HCEC 1CT (cell line): ENCODE measurements at regions not wholly inside any gene's neighbourhood (a gene's known extent, or its start where the extent isn't known, plus 50 kb on each side); places are given as distances from the start of the nearest gene placed in this dataset.
A peak's percentile ranks its signal among the peaks of the same experiment; 100 is the strongest.

ENCODE experiments used
- DNase-seq: peaks from one replicate; pipeline ENCODE4 v3.0.0-alpha.2; 2017

- DNase-seq, result no peak
These were observed 194.8 kb upstream of the DCN start for GRCh38 chr12:91377436-91377835.

DNA sequence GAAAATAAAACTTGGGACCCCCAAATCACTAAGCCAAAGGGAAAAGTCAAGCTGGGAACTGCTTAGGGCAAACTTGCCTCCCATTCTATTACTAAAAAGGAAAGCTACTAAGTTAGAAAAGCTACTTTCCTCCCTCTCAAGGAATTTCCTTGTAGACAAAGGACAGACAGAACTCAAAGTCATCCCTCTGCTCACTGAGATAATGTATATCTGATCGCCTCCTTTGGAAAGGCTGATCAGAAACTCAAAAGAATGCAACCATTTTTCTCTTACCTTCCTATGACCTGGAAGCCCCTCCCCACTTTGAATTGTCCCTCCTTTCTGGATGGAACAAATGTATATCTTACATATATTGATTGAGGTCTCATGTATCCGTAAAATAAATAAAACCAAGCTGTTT, 190.5 kb upstream of the DCN start:
- DNase-seq, result no peak

DNA sequence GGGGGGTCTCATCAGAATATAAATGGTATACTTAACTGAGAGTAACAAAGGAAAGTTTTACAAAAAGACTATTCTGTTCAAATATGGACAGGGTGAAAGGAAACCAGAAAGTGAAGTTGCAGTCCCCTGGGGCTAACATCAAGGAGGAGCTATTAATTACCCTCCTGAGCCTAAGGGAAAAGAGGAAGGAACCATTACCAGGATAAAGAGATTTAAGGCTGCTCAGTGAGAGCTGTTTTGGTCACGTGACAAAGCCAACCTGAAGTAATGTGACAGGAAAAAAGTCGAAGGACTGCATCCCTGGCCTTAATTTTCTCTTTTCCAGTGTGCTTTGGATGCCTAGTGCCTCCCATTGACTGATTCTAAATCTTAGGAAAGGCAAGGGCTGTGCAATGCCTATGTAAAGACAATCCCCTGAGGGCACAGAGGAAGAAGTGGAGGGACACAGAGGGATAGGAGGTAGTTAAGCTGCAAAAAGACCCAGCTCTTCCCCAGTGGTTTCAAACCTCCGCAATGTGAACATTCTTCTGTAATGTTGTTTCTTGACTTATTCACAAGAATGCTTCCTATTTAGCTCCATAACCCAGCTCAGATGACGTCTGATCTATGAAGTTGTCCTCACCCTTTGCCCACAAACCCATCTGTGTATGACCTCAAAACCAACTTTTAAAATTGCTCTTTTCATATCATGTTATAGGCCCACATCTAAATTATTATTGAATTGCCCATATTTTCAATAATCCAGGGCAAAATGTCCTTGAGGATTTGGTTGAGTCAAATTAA, 187.7 kb upstream of the DCN start:
- no peak for DNase-seq

GRCh38 chr12:91368613-91369012, 186.0 kb upstream of the DCN start:
- no peak for DNase-seq

DNA sequence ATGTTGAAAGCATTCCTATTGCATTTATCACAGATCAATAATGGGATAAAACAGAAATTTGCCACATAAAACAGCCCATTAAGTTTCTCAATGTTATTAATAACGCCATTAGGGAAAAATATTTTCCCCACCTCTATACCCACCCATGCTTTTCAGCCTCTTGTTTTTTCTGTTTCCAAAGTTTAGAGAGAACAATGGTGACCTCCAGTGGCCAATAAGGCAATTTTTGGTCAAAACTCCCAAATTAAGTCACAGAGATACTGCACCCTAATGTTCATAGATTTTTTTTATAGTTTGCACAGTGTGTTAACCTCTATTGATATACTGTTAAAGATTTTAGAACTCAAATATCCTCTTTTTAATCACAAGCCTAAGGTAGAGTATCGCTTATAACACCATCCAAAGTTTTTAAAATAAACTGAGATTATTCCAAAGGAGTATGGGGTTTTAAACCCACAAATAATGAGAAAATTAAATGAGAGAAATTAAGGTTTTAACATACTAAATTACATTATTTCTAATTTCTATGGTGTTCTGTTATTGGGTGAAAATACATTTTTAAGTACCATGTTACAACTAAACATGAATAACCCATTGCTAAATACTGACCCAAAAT, 184.7 kb upstream of the DCN start:
- DNase-seq, result peak; percentile 25

DNA sequence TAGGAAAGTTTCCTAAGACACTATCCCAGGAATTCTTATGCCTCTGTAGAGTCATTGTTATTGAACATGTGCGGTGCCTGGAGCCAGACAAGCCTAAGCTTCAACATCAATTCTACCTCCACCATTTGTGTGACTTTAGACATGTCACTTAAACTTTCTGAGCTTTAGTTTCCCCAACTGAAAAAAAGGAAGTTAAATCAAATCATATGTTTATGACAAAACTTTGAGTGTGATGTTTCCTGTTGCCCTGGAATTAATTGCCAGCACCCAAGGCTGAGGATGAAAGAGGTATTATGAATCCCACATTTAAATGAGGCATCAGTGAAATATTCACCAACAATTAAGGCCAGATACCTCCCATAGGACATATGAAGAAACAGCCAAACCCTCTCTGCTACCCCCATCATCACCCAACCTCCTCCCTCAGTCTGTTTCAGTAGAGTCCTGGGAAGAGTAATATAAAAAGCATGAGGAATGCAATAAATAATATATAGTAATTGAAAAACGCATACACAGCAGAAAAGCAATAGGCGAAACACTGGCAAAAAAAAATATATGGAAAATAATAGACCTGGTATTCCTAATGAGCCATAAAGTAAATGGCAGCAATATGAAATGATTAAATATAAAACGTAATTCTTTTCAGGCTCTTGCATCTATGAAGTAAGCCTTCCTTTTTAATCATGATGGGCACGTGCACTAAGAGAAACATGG, 182.0 kb upstream of the DCN start:
- DNase-seq, result no peak

GRCh38 chr12:91361864-91362263, 179.2 kb upstream of the DCN start:
- peak; percentile 48 for DNase-seq

DNA sequence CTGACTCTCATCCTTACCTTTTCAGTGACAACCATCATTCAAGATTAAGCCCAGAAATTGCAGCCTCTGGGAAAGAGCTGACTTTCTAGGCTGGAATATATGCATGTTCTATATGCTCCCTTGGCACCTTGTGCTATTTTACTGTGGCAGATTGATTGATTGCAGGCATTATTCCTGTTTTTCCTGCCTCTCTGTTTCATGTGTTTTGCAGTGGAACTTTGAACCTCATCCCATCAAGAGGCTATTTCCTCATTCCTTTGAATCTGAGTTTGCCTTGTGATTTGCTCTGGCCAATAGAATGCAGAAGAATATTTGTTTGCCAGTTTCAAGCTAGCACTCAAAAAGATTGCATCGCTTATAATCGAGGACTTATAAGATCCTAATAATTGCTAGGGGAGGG, 174.8 kb upstream of the DCN start:
- no peak for DNase-seq

DNA sequence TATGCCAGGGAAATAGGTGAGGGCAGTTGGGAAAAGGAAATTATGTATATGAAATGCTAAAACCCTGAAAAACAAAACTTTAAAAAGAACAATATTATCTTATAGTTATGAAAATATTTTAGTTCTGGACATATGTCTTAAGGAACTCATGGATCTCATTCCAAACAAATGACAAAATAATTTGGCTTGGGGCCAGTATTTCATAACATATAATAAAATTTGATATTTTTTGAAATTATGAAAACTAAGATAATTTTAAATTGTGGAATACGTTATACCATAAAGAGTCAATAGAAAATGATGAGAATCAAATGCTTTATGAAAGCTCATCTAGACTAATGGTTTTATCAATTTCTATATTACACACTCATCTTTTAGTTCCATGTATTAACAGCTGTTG, 173.8 kb upstream of the DCN start:
- no peak for DNase-seq

DNA sequence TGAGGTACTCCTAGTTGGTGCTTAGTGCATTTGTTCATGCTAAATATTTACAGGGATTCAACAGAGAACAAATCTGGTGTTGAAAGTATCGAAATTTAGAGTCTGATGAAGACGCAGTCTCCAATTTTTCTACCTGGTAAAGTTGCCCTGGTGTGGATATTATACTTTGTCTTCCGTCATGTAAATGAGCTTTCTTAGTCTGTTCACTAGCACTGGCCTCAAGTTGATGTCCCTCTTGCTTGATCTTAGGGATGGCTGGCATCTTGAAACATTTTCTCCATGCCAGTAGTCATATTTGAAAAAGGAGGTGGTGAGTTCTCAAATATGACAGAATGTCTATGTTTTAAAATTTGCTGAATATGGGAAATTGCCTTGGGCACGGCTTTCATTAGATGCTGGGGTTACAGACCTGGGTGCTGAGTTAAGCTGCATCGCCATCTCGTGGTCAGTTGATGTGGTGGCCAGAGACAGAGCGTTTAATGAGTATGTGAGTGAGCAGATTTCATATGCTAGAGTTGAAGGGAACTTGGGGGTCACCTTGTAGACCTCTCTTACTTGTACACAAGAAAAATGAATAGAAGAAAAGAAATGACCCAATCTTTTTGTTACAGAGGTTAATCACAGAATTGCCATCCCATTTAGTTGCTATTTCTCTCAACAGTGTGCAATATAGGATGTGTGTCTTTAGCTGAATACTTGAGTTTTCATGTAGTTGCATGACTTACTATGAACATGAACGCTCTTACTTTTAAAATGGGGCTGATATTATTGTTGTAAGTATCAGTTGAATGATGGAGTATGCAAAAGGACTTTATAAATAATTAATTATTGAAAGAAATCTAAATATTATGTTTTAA, 172.8 kb upstream of the DCN start:
- DNase-seq, result peak; percentile 68

GRCh38 chr12:91353266-91353665, 170.6 kb upstream of the DCN start:
- no peak for DNase-seq

- DNase-seq, result peak; percentile 10
These were observed 166.9 kb upstream of the DCN start for GRCh38 chr12:91349476-91349875.

DNA sequence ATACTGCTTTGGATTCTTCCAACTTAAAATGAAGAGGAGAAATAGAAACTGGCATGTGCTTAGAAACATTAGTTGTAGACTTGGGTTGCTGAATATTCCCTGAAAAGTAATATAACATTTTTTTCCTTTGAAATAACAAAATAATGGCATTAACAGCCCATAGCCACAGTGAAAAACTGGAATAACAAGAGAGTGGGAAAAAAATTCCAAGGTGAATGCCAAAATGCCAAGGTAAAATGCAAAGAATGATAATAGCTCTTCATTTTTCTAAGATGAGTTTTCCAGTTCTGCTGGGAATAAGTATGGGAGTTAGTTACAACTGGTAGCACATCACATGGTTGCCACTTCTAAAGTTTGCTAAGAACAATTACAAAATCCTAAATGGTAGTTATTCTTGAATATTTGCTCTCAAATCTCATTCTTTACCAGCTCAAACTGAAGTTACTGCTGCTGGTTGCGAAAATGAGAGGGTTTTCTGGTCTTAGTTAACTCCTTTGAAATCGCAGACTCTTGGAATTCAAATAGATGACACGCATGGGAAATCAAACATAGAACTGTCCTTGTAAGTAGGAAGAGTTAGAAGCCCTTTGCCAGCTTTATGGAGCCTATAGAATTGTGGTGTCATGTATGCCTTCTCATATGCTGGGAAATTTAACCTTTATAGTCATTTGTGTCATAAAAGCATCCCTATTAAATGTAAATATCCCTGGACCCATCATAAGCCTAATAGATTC, 165.0 kb upstream of the DCN start:
- DNase-seq, result no peak

DNA sequence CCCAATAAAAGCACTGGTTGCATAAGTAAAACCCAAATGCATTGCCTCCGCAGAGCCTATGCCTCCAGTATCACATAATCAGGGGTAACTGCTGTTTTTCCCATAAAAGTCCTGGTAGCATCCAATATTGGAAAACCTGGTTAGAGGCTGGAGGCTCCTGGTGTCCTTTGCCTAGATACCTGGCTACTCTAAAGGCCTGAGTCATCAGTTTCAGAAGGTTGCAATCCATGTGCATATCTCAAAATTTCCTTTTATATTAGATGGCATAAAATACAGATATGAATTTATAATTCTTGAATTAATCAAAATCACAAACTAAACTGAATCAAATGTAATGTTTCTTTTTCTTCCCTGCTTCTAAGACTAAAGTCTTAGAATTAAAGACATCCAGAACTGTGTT, 164.2 kb upstream of the DCN start:
- no peak for DNase-seq

DNA sequence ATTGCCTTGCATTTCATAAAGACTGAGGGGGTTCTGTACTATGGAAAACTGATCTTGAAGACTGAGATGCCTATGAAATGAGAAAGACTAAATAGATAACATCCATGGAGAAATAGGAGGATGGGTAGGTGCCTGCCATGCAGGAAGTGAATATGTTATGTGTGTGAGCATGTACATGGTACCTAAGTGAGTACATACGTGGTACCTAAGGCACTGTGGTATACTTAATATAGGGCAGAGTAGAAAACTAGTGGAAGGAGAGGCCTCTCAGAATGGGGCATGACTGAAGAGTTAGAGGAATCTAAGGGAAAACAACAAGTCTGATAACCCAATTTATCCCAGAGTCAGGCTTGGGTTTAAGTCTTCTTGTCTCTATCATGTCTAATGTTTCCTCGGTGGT, 161.8 kb upstream of the DCN start:
- DNase-seq, result no peak

DNA sequence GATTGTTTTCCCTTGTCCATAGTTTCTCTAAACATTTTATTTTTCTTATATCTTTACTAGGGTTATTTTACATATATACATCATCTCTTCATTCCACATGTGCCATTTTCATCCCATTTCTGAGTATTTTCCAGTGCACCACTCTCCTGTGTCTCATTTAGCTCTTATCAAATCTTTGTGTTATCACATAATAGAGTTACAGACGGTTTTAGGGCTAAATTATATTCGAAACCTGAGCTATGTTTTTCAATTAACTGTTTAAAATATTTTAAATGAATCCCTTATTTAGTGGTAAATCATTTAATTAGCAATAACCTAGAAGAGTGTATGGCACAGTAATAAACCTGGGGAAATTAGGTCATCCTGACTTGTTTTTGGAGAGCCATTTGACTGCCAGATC, 160.4 kb upstream of the DCN start:
- no peak for DNase-seq

DNA sequence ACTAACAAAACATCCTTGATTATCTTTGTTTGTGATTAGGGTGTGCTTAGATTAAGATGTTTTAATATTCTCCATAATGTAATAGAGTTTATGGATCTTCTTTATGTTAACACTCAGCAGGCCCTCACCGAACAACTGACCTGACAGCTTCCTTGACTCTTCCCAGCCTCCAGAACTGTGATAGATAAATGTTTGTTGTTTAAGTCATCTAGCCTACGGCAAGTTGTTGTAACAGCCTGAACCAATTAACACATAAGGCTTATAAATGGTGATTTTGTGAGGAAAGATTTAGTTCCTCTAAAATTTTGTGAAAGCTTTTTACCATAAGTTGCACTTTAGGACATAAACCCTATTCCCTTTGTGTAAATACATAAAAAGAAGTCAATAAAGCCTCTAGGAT, 156.5 kb upstream of the DCN start:
- no peak for DNase-seq

DNA sequence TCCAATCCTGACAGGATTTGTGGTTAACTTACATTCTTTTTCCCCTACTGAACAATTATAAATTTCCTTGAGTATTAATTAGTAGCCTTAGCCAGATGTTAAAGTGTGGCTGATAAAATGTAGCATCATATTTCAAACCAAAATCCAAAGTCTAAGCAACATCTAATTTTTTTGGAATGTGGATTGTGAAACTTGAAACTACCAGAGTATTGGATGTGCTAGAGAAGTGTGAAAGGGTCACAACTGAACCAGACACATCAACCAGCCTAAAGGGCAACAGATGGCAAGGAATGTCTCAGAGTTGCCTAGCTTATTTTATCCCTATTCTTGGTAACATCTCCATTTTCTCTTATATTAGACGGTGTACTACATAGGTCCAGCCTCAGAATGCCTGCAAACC, 153.1 kb upstream of the DCN start:
- DNase-seq, result peak; percentile 50

DNA sequence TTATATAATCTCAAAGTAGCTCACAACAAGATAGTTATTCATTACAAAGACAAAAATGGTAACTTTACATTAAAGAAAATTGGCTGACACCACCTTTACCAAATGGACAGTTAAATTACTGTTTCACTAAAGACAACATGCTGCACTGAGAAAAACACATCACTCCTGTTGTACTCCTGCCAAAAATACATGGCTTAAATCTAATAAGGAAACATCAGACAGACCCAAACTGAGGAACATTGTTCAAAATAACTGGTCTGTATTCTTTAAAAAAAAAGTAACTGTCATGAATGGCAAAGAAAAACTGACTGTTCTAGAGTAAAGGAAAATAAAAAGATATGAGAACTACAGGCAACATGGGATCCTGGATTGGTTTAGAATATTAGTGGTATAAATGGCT, 151.3 kb upstream of the DCN start:
- no peak for DNase-seq

GRCh38 chr12:91332302-91332701, 149.7 kb upstream of the DCN start:
- peak; percentile 22 for DNase-seq

GRCh38 chr12:91331371-91331770, 148.8 kb upstream of the DCN start:
- DNase-seq, result no peak

GRCh38 chr12:91328451-91328850, 145.8 kb upstream of the DCN start:
- no peak for DNase-seq

- DNase-seq, result peak; percentile 43
These were observed 145.3 kb upstream of the DCN start for GRCh38 chr12:91327889-91328288.
